GM19452 (cell line): ENCODE measurements at regions not wholly inside any gene's neighbourhood (a gene's known extent, or its start where the extent isn't known, plus 50 kb on each side); places are given as distances from the start of the nearest gene placed in this dataset.
A peak's percentile ranks its signal among the peaks of the same experiment; 100 is the strongest.

ENCODE experiments used
- ATAC-seq: cut with Tn5 transposase; IDR thresholded peaks from one replicate; pipeline ENCODE4 v1.9.1; 2021; ENCODE audit not compliant: unreplicated experiment

DNA sequence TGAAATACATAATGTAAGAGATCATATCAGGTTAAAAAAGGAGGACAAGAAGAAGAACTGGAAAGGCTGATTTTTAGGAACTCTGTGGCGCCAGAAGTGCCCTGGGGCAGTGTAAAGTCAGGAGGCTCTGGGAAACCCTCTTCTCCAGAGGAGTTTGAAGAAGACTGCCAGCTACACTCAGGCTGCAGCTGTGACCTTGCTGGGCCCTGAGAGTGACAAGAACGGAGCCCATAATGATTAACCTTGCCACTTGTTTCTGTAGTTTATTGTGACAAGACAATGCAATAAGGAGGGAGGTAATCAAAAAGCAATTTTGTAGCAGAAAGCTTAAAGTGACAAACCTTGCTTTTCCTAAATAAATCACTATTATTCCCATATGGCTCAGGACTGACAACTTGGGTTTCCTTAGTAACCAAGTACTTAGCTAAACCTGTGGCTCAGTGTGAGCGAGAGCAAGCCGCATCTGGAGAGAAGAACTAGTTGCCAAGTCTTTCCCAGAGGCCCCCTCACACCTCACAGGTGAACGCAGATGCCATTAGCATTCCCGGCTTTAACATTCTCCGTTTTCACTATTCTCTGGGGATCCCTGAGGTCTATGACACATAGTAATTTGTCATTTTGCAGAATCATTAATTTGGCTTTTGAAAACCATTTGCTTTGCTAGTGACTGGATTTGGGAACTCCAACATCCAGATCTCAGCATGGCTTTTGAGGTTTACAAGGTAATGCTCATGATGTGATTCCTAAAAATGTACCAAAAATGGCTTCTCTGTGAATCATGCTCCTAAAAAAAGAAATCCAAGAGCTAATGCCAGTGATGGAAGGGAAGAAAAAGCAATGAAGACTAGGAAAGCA, 115.9 kb downstream of the OMA1 start:
- ATAC-seq, result no peak

DNA sequence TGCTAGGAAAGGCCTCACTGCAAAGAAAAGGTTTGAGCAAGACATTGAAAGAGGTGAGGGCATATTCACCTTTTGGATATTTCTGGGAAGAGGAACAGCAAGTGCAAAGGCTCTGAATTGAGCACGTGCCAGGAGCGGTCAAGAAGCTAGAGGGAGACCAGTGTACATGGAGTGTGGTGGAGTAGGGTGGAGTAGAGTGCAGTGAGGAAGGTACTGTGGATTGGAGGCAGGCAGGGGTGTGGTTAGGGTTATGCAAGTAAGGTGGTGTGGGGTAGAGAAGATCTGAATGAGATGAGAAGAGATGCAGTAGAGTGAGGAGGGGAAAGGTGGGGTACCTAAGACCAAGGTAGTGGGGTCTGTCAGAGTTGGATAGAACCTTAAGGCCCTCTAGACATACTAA, 119.6 kb downstream of the OMA1 start:
- ATAC-seq, result no peak

DNA sequence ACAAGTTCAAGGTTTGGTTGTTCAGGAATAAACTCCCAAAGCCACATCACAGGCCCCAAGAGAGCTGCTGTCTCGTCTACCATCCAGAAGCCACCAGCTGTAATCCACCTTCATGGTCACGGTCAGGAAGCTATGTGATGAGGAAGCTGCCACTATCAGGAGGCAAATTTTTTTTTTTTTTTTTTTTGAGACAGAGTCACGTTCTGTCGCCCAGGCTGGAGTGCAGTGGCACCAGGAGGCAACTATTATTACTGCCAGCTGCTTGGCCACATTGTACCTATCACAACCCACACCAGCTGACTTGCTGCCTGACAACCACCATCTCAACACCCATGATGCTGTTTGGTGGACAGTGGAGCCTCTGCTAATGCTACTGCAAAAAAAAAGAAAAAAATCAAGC, 124.1 kb downstream of the OMA1 start:
- ATAC-seq, result no peak

DNA sequence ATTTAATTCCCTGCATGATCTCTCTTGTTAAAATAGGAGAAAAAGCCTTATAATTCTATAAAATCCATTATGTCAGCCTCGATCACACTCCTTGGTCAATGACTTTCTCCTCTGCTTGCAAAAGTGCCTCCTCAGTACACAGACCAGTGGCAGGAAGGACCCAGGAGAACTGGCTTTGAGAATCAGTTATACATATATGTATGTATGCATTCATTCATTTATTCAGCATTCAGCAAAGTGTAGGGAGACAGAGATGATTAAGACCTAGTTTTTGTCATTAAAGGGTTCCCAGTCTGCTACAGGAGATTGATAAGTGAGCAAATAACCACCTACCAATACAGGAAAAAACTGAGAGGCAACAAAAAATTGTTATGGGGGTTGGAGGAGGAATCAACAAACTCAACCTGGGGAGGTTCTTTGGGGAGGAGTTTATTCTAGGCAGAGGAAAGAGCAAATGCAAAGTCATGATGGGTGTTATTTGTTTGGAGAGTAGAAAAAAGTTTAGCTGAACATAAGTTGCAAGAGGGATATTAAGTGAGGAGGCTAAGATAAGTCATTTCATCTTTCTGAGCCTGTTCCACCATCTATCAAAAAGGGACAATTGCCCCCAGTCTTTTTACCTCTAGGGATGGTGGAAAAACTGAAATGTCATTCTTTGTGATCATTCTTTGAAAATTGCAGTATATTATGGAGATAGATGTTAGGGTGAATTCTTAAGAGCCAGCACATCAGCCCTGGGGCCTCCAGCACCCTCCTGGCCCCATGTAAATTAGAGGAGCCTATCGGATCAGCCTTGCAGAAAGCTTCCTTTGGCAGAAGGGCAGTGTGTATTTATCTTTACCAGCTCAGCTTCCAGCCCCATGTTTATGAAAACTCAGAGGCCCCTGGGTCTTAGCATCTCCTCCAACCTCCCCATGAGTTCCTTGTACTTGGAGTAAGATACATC, 128.0 kb downstream of the OMA1 start:
- ATAC-seq, result no peak

DNA sequence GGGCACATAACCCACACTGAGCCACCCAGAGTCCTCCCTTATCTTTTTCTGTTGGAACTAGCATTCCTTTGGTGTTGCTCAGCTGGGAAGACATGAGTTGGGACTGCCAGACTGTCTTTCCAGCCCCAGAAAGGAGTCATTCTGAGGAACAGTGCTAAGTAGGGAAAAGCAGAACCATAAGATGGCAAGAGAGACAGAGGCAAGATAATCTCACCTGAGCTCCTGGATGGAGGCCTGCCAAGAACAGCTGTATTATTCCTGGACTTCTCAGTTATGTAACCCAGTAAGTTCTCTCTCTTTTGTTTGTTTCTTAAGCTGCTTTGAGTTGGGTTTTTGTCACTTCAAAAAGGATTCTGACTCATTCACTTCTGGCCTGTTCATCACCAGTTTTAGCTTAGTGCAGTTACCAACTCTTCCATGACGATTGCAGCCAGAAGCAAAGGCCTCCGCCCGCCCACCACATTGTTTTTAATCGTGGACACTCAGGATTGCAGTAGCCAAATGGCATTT, 134.4 kb downstream of the OMA1 start:
- ATAC-seq, result no peak

DNA sequence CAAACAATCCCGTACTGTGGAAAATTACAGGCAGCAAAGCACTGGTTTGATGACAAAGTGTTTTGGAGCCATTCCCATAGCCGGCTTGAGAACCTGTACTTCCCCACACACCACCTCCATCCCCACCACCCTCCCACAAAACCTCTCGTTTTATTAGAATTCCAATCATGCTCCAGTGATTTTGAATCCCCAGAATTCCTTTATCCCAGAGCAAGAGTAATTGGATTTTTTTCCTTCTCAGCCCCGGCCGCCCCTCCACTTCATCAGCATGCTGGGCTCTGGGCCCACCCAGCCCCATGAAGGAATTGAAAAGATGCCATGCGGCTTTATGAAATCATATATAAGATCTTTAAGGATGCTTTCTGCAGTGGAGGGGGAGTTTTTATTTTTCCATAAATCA, 136.6 kb downstream of the OMA1 start:
- ATAC-seq, result no peak

DNA sequence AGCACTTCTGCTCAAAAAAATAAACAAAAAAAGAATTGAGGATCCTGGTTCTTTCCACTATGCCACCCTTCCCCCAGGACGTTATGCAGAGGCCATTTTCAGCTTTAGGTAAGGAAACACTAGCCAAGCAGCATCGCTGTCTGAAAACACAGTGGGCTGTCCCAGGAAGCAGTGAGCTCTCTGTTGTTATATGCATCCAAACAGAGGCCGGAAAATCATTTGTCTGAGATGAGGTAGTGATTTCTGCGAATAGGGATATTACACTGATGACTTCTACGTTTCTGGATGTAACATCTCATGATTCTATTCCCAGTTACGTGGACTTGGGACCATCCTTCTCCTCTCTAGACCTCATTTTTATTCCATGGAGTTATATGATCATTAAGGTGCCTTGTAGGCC, 137.2 kb downstream of the OMA1 start:
- no peak for ATAC-seq

DNA sequence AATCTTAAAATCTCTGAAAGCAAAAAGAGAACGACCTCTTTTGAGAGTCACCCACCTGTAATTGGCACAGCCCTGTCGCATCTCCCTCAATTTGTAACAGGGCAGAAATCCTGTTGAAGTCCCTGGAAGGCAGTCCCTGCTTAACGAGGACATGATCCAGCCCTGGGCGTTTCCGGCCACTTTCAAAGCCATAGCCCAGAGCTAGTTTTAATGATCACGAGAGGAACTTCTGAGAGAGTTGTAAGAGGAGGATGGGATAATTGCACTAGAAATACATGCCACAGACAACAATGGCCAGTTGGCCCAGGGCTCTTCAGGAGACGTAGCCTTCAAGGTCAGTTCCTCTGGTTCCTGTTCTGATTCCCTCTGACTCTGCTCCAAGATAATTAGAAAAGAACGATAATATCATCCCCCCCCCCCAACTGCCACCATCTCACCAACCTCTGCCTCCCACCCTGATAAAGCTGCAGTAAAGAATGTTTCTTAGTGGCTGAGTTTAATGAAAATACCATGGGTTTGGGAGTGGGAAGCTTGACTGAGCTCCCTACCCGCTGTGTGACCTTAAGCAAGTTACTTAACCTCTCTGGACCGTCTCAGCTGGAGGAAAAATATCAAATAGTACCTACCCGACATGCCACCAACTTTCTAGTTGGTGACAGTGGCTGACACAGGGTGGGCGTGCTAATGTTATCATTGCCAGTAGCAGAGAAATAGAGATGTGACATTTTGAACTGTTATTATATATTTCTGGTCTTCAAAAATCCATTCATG, 140.0 kb downstream of the OMA1 start:
- ATAC-seq, result no peak

DNA sequence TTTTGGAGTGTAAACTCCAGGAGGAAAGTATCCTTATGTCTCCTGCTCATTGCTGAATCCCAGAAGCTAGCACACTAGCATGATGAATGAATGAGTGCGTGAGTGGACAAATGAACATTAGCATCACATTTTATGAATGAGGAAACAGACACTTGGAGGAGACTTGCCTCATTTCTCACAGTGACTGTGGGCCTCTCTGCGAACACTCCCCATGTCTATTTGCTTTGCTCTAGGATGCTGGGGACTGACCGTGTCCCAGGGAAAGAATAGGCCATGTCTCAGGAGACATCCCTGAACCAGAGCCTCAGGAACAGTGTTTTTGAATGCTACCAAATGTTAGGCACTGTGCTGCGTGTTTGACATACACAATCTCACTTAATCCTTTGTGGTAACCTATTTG, 140.9 kb downstream of the OMA1 start:
- no peak for ATAC-seq

DNA sequence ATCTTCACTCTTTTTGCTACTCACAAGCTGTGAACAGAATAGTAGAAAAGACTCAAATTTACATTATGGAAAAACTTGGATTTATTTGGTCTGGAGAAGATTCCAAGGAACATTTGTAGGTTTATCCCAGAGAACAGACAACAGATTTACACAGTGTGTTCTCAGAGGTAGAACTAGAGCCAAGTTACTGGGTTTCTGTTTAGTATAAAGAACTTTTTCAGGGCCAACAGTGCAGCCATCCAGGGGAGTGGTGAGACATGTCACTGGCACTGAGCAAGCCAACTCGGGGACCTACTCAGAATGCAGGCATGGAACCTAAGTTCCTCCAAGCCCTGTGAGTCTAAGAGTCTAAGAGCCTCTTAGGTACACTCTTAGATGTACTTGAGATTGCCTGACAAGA, 142.6 kb downstream of the OMA1 start:
- no peak for ATAC-seq

DNA sequence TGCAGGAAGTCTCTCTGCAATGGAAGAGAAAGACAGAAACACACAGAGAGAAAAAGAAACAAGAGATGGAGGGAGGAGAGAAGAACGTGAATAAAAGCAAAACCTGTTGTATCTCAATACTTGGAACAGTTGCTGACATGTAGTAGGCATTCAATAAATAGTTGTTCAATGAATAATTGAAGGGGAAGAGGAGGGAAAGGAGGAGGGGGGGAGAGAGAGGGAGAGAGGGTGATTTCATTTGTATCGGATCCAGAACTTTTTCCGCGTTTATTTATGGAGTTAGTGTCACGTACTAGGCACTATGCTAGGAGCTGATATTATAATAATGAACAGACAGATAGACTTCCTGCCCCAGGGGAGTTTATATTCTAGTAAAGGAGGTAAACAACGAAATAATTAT, 144.1 kb downstream of the OMA1 start:
- ATAC-seq, result no peak

DNA sequence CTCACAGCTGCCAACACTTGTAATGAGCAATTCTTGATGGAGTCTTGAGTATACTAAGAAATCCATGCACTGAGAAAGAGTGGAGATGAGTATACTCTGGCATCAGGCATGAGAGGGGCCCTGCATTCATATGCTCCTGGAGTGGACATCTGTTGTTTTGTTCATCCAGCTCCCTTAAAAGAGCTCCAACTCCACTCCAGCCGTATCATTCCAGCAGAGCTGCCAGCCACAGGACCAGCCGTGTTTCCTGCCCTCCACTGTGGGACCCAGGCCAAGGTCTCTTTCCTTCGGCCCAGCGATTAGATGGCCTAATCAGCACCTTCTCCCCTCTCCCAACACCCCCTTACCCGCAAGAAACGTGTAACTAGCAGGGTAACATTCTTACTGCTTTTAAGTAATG, 144.5 kb downstream of the OMA1 start:
- no peak for ATAC-seq

DNA sequence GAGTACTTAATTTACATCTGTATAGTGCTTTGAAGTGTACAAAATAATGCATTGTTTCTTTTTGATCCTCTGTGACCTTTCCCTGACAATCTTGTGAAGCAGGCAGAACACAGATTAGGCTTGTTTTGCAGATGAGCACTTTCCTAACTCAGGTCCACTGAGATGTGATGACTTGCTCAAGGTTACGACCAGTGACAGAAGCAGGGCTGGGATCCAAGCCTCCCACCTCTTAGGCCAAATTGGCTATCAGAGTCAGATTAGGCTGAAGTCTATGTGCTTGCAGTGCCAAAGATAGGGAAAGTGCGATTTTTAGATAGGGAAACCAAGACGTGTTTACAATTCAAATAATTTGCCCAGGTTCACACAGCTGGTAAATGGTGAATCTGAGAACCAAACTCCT, 147.3 kb downstream of the OMA1 start:
- ATAC-seq, result no peak

DNA sequence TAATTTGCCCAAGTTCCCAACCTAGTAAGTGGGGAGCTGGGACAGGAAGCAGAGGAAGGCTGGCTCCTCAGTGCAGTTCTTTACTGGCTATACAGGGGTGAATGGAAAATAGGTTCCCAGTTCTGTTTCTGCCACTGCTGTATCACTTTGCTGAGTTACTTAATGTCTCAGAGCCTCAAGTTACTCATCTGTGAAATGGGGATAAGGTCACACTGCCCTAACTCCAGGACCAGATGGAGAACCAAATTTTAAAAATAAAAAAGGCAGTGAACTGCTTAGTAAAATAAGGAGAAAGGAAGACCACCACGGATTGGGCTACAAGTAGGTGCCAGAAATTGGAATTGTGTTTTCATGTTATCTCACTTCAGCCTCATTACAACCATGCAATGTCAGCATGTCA, 147.8 kb downstream of the OMA1 start:
- ATAC-seq, result no peak

DNA sequence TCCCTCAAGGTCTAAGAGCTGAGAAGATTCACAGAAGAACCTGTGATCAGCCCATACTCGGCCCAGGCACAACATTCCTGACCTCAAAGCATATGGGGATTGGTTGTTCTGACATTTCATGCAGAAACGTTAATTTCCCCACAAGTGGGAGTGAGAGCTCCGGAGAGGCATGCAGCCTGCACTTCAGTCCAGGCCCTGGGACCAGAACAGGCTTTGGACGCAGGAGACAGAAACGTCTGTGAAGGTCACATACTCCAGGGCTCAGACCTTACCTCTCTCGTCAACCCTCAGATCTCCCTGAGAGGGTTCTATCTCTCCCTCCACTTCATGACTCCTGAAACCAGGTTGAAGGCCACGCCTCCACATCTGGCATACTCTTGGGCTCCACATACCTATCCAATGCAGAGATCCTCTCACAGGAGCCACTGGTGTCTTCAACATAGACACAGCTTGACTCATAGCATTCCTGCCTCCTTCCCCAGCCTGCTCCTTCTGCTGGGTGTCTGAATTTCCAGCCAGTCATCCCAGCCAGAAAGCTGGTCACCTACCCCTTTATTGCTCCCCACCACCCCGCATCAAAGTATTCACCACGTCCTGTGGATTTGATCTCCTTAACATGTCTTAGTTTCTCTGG, 149.2 kb downstream of the OMA1 start:
- no peak for ATAC-seq

DNA sequence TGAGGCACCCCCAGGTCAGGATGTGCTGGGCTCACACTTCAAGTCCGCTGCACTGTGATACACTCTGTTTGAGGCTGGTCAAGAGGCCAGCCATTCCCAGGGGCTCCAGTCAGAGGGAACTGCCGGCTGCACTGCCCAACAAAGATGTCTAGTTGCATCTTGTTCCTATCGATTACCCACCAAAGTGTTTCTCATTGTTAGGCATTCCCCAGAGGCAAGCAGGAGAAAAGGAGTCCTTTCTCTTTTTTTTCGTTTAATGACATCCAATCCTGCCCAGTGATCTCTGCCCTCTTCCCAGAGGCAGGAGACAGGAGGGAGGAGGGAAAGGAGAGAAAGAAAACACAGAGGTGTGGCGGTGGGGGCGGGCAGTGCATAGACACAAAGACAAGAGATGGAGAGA, 150.4 kb downstream of the OMA1 start:
- ATAC-seq, result no peak

DNA sequence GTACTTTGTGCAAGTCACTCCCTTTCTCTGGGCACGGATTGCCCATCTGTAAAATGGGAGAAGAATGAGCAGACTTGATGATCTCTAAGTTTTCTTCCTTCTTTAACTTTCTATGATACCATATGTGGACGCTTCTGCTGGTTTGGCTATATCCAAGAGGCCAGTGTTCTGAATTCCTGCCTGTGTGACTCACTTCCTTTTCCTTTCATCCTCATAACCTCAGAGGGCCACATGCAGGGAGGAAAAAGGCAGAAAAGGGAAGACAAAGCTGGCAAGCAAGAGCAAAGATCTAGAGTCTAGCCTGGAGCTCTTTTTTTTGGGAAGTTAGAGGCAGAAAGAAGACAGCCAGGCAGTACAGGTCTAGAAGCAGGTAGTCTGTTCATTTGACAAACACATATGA, 151.2 kb downstream of the OMA1 start:
- no peak for ATAC-seq

DNA sequence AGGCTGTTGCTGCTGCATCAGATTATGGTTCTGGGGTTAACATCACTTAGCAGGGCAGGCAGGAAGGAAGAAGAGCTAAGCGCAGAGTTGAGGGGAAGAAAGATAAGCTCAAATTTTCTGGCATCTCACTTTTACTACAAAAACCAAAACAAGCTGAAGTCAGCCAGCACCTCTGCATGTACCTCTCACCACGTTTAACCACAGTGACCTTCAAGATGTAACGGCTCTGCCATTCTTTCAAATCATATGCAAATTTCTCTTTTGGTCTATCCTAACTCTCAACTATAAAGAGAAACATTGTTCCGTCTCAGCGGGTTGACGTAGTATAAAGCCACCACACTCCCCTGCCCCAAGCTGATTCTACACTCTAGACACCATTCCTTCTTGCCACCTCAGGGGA, 154.4 kb downstream of the OMA1 start:
- peak; percentile 77 for ATAC-seq

DNA sequence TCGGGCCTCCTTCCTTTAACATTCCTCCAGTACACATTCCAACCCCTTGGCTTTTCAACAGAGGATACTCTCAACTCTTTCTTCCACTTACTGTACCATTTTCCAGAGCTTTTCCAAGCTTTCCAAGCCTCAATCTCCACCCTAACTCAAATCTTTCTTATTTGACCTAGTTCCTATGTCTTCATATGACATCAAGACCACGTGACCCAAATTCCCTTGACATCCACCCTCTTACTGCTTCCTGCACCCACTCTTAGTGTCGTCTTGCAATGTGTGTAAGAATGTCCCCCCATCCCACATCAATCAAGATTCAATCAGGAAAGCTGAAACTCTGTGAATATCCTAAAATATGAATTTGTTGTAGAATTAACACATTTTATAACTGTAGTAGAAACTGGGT, 155.0 kb downstream of the OMA1 start:
- ATAC-seq, result no peak

DNA sequence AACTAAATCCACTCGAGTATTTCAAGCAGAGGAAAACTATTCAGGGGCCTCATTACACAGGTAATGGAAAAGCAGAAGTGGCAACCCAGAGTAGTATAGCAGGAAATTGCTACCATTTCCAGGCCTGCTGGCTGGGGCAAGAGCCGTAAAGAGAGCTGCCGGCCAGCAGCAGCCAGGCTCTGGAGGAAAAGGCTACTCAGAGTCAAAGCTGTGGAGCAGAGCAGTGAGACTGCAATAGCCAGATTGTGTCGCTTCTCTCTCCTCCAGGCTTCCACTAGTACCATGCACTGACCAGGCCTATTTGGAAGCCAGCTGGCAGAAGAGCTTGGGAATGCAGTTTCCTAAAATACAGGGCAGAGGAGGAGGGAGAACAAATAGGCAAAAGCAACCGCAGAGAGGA, 155.5 kb downstream of the OMA1 start:
- ATAC-seq, result no peak

DNA sequence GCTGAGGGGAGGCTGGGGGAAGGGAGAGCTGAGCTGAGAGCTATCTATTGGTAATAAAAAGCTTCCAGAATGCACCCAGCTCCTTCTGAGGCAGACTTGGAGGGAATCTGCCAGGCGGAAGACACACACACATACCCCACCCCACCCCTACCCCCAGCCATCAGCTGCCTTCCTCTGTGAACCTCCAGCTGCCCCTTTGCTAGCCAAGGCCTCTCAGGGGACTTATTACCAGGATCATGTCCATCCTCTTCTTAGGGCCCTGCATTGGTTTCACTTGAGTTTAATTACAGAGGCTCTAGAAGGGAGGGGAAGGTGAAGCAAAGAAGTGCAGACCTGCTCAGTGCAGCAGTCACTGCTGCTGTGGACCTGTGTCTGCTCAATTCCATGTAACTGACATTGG, 156.4 kb downstream of the OMA1 start:
- ATAC-seq, result no peak
